GM12864 (cell line): ENCODE measurements at regions not wholly inside any gene's neighbourhood (a gene's known extent, or its start where the extent isn't known, plus 50 kb on each side); places are given as distances from the start of the nearest gene placed in this dataset.
"Not testable (repeated sequence)": the region's sequence is repeated elsewhere in the genome, so short reads cannot be mapped to it uniquely, and the experiment has no call there.

Experiments
- DNase-seq: peaks from one replicate; pipeline ENCODE4 v3.0.0-alpha.2; 2011; ENCODE audit warnings: low read depth
- H3K4me3 ChIP-seq: 2 replicates; pipeline ENCODE4 v1.5.1; 2011; ENCODE audit warnings: mild to moderate bottlenecking, low read depth, low read length, control low read depth
- TF ChIP-seq, protein P1 (sequence below): IDR thresholded peaks from 2 replicates; pipeline ENCODE4 v1.5.1; 2011; ENCODE audit warnings: low read depth, mild to moderate bottlenecking, moderate library complexity, low read length, control low read depth, inconsistent platforms; ENCODE audit errors: missing control alignments

DNA sequence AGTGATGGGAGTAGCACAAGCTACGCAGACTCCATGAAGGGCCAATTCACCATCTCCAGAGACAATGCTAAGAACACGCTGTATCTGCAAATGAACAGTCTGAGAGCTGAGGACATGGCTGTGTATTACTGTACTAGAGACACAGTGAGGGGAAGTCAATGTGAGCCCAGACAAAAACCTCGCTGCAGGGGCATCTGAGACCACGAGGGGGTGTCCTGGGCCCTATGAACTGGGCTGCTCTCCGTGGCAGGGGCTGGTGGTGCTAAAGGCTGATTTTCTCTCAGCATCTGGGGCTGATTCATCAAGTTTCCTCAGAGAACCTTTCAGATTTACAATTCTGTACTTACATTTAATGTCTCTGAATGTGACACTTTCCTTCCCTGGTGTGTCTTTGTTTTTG, 368.1 kb downstream of the TP53TG3F start:
- H3K4me3 ChIP-seq, result not testable (repeated sequence)

DNA sequence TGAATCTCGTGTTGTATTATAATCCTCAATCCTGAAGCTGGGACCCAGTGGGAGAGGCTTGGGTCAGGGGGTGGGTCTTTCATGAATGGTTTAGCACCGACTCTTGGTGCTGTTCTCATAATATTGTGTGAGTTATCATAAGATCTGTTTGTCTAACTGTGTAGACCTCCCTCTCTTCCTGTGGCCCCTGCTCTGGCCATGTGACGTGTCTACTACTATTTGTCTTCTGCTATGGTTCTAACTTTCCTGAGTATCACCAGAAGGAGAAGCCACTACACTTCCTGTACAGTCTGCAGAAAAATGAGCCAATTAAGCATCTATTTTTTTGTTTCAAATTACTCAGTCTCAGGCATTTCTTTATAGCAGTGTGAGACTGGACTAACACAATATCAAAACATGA, 379.7 kb downstream of the TP53TG3F start:
- H3K4me3 ChIP-seq, DNase-seq: not testable (repeated sequence)

More for the DNA sequence above, 368.1 kb downstream of the TP53TG3F start:
- DNase-seq, result not testable (repeated sequence)

DNA sequence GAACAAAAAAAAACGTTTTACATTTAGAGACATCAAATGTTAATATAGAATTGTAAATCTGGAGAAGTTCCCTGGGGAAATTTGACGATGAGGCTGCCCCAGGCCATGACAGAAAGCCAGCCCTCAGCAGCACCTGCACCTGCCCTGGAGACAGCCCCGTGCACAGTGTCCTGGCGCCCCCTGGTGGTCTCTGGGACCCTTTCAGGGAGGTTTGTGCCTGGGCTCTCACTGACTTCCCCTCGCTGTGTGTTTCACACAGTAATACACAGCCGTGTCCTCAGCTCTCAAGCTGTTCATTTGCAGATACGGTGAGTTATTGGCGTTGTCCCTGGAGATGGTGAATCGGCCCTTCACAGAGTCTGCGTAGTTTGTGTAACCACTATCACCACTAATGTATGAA, 385.1 kb downstream of the TP53TG3F start:
- not testable (repeated sequence) for H3K4me3 ChIP-seq, DNase-seq
- TF ChIP-seq, protein P1, sequence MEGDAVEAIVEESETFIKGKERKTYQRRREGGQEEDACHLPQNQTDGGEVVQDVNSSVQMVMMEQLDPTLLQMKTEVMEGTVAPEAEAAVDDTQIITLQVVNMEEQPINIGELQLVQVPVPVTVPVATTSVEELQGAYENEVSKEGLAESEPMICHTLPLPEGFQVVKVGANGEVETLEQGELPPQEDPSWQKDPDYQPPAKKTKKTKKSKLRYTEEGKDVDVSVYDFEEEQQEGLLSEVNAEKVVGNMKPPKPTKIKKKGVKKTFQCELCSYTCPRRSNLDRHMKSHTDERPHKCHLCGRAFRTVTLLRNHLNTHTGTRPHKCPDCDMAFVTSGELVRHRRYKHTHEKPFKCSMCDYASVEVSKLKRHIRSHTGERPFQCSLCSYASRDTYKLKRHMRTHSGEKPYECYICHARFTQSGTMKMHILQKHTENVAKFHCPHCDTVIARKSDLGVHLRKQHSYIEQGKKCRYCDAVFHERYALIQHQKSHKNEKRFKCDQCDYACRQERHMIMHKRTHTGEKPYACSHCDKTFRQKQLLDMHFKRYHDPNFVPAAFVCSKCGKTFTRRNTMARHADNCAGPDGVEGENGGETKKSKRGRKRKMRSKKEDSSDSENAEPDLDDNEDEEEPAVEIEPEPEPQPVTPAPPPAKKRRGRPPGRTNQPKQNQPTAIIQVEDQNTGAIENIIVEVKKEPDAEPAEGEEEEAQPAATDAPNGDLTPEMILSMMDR, result peak; percentile 32
